Smooth muscle cell (in vitro differentiated cells): ENCODE measurements at regions not wholly inside any gene's neighbourhood (a gene's known extent, or its start where the extent isn't known, plus 50 kb on each side); places are given as distances from the start of the nearest gene placed in this dataset.

Source experiments
- DNase-seq: peaks from one replicate; lab custom pipeline; 2025; ENCODE audit not compliant: unreplicated experiment; lab: John Stamatoyannopoulos, UW
- H2AFZ ChIP-seq: fragments of 200-600 bp; sonication (generic); 2 replicates; pipeline ENCODE4 v1.6.0; 2016; ENCODE audit warnings: antibody characterized with exemption, low read depth, mild to moderate bottlenecking
- H3F3A ChIP-seq: fragments of 200-600 bp; sonication (generic); 2 replicates; pipeline ENCODE4 v1.6.0; 2017; ENCODE audit warnings: antibody characterized with exemption, low read depth
- H3K27ac ChIP-seq: fragments of 200-600 bp; sonication (generic); 2 replicates; pipeline ENCODE4 v1.5.1; 2016; ENCODE audit warnings: low read depth, mild to moderate bottlenecking
- H3K27me3 ChIP-seq: fragments of 200-600 bp; sonication (generic); 2 replicates; pipeline ENCODE4 v1.6.1; 2016; ENCODE audit warnings: low read depth, mild to moderate bottlenecking
- H3K36me3 ChIP-seq: fragments of 200-600 bp; sonication (generic); 2 replicates; pipeline ENCODE4 v1.5.1; 2016; ENCODE audit warnings: low read depth
- H3K4me1 ChIP-seq: fragments of 200-600 bp; sonication (generic); 2 replicates; pipeline ENCODE4 v1.5.1; 2016; ENCODE audit warnings: low read depth
- H3K4me2 ChIP-seq: fragments of 200-600 bp; sonication (generic); 2 replicates; pipeline ENCODE4 v1.6.0; 2016; ENCODE audit warnings: mild to moderate bottlenecking
- H3K4me3 ChIP-seq: fragments of 200-600 bp; sonication (generic); 2 replicates; pipeline ENCODE4 v1.5.1; 2016; ENCODE audit warnings: mild to moderate bottlenecking
- H3K79me2 ChIP-seq: fragments of 200-600 bp; sonication (generic); 2 replicates; pipeline ENCODE4 v1.6.0; 2016; ENCODE audit warnings: low read depth, mild to moderate bottlenecking
- H3K9ac ChIP-seq: fragments of 200-600 bp; sonication (generic); 2 replicates; pipeline ENCODE4 v1.6.0; 2016; ENCODE audit warnings: low read depth
- H3K9me3 ChIP-seq: fragments of 200-600 bp; sonication (generic); replicated peaks from 2 replicates; pipeline ENCODE4 v1.5.1; 2016; ENCODE audit warnings: low read depth
- H4K20me1 ChIP-seq: fragments of 200-600 bp; sonication (generic); 2 replicates; pipeline ENCODE4 v1.6.0; 2016; ENCODE audit warnings: low read depth
- CTCF ChIP-seq: fragments of 200-600 bp; sonication (generic); IDR thresholded peaks from 2 replicates; pipeline ENCODE4 v1.5.1; 2017; ENCODE audit warnings: borderline replicate concordance, mild to moderate bottlenecking, antibody characterized with exemption; ENCODE audit not compliant: insufficient read depth, poor library complexity, severe bottlenecking
- WGBS: methylation state at CpG from one replicate; pipeline ENCODE4 v1.1.7; 2016; ENCODE audit warnings: low lambda C conversion rate; 5-methylcytosine and 5-hydroxymethylcytosine counted together

GRCh38 chr13:106748785-106749184 is 180.8 kb upstream of the ARGLU1 start:
- Histone ChIP-seq H3K4me3 (no peak overlapping the region), H3K4me2 (no peak overlapping the region)
- 47% methylated on average over 2 of the region's 2 CpGs for WGBS

GRCh38 chr13:106744516-106744915 is 176.6 kb upstream of the ARGLU1 start:
- TF ChIP-seq CTCF = no peak
- H3K4me2 ChIP-seq = no peak overlapping the region
- no peaks in the 10 kb centered on the region for H3F3A ChIP-seq
- H3K36me3 ChIP-seq = no peaks in the 10 kb centered on the region
- no peaks in the 10 kb centered on the region for H3K9me3 ChIP-seq
- 82% methylated on average over 6 of the region's 6 CpGs for WGBS
- no peaks in the 10 kb centered on the region for H3K79me2 ChIP-seq
- no peak overlapping the region for H3K4me3 ChIP-seq
- no peaks in the 10 kb centered on the region for H4K20me1 ChIP-seq
- no peak overlapping the region for H2AFZ ChIP-seq
- no peak overlapping the region for H3K27ac ChIP-seq
- no peaks in the 10 kb centered on the region for H3K27me3 ChIP-seq
- H3K4me1 ChIP-seq = no peaks in the 10 kb centered on the region
- H3K9ac ChIP-seq = no peak overlapping the region
- DNase-seq = no peak

More at GRCh38 chr13:106748785-106749184, 180.8 kb upstream of the ARGLU1 start:
- Histone ChIP-seq H3K79me2 (no peaks in the 10 kb centered on the region), H3K36me3 (no peaks in the 10 kb centered on the region), H3K4me1 (peaks cover 18% of the 10 kb centered on the region), H3K27me3 (no peaks in the 10 kb centered on the region), H2AFZ (no peak overlapping the region), H3K9me3 (no peaks in the 10 kb centered on the region), H3K9ac (no peak overlapping the region), H3K27ac (no peak overlapping the region), H3F3A (no peaks in the 10 kb centered on the region), H4K20me1 (no peaks in the 10 kb centered on the region)
- no peak for DNase-seq
- no peak for TF ChIP-seq CTCF

- no peak for DNase-seq
Observed at GRCh38 chr13:106738186-106738678, 170.3 kb upstream of the ARGLU1 start.

More at GRCh38 chr13:106738186-106738678, 170.3 kb upstream of the ARGLU1 start:
- Histone ChIP-seq H3K36me3 (no peaks in the 10 kb centered on the region), H3K79me2 (no peaks in the 10 kb centered on the region), H3K9me3 (no peaks in the 10 kb centered on the region), H4K20me1 (no peaks in the 10 kb centered on the region), H3K4me3 (no peak overlapping the region), H3F3A (no peaks in the 10 kb centered on the region), H3K27me3 (no peaks in the 10 kb centered on the region), H3K27ac (no peak overlapping the region), H3K4me2 (no peak overlapping the region), H2AFZ (no peak overlapping the region), H3K9ac (no peak overlapping the region), H3K4me1 (peaks cover 5% of the 10 kb centered on the region)
- no peak for TF ChIP-seq CTCF
- 86% methylated on average over 10 of the region's 10 CpGs for WGBS
